GM18502 (cell line): ENCODE measurements at regions not wholly inside any gene's neighbourhood (a gene's known extent, or its start where the extent isn't known, plus 50 kb on each side); places are given as distances from the start of the nearest gene placed in this dataset.
"Not testable (repeated sequence)": the region's sequence is repeated elsewhere in the genome, so short reads cannot be mapped to it uniquely, and the experiment has no call there.

Source experiments
- ATAC-seq: cut with Tn5 transposase; IDR thresholded peaks from one replicate; pipeline ENCODE4 v1.9.1; 2021; ENCODE audit warnings: mild to moderate bottlenecking; ENCODE audit not compliant: unreplicated experiment, poor library complexity

DNA sequence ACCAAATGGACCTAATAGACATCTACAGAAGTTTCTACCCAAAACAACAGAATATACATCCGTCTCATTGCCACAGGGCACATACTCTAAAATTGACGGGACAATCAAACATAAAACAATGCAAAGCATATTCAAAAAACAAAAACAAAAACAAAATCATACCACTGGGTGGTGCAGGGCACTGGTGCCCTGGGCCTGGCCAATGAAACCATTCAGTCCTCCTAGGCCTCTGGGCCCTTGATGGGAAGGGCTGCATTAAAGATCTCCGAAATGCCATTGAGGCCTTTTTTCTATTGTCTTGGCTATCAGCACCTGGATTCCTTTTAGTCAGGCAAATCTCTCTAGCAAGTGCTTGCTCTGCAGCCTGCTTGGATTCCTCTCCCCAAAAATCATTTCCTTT lies 213.9 kb upstream of the ZCCHC13 start:
- ATAC-seq = no peak

DNA sequence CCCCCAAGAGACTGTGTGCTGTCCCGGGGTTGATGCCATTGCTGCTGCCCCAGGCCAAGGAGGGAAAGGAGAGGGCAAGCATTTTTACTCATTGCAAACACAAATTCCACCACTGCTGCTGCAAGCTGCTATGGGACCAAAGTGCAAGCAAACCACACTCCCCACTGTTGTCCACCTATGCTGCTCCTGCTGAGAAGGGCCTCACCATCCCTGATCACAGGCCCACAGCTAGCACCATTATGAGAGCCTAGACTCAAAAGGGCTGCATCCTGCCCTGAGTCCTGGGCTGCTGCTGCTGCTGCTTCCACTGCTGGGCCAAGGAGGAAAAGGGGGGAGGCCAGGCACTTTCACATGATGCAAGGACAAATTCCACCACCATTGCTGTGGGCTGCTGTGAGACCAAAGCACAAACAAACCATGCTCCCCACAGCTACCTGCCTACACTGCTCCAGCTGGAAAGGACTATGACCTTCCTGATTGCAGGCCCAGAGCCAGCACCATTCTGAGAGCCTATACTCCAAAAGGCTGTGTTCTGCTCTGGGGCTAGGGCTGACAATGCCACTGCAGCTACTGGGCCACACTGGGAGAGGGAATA lies 218.2 kb upstream of the ZCCHC13 start:
- no peak for ATAC-seq

DNA sequence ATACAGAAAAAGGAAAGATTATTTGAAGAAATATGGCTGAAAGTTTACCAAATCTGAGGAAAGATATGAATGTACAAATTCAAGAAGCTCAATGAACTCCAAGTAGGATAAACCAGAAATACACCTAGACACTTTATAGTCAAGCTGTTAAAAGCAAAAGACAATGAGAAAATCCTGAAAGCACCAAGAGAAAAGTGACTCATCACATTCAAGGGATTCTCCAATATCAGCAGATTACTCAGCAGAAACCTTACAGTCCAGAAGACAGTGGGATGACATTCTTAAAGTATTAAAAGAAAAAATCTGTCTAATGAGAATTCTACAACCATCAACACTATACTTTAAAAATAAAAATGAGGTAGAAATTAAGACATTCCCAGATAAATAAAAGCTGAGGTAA lies 223.8 kb upstream of the ZCCHC13 start:
- ATAC-seq = no peak

DNA sequence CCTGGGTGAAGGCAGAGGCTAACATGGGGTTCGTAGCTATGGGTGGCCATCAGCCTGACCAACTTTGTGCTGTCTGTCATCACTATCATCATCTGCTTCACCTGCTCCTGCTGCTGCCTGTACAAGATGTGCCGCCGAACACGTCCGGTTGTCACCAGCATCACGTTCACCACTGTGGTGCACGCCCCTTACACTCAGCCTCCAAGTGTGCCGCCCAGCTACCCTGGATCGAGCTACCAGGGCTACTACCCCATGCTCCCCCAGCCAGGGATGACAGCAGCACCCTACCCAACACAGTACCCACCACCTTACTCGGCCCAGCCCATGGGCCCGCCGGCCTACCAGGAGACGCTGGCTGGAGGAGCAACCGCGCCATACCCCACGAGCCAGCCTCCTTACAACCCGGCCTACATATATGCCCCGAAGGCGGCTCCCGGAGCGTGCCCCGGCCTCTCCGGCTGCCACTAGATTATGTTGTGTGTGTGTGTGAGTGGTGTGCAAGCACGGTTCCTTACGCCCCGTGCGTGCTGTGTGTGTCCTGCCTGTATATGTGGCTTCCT lies 213.4 kb upstream of the XIST start:
- ATAC-seq = no peak

DNA sequence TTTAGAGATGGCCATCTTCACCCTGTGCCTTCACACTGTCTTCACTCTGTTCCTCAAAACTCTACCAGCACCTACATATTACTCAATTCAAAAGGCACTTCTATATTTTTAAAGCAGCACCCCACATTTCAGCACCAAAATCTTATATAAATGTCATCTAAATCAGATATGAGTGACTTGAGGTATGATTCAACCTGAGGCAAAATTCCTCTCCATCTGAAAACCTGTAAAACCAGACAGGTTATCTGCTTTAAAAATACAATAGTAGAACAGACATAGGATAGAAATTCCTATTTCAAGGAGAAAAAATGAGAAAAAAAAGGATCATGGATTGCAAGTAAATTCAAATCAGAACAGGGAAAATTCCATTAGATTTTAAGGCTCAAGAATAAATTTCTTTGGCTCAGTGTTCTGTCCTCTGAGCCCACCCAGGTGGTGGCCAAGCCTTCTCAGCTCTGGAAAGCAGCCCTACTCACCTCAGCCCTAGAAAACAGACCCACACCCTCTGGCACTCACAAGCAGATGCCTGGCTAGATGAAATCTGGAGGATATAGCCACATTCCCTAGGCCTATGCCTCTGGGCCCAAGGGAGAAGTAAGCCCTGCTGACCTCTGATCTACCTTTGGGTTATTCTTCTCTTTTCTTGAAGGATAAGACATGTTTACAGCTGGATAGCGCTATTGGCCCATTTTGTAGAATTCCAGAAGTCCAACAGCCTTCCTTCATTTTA lies 211.1 kb upstream of the XIST start:
- ATAC-seq = no peak

DNA sequence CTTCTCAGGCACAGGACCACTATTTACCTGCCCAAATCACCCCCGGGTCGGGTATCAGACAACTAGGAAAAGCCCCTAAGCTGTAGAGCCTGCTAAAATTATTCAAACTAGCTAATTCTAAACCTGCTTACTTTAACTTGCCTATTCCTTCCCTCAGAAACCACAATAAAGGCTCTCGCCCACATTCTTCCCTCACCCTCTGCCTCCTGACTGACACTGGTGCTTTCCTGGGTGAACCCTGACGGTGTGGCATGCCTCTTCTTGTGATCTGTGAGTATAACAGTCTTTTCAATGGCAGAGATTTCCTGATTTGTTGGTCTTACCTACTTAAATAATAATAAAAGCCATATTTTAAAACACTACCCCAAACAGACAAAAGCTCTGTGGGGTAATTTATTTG lies 209.4 kb upstream of the XIST start:
- ATAC-seq = no peak

DNA sequence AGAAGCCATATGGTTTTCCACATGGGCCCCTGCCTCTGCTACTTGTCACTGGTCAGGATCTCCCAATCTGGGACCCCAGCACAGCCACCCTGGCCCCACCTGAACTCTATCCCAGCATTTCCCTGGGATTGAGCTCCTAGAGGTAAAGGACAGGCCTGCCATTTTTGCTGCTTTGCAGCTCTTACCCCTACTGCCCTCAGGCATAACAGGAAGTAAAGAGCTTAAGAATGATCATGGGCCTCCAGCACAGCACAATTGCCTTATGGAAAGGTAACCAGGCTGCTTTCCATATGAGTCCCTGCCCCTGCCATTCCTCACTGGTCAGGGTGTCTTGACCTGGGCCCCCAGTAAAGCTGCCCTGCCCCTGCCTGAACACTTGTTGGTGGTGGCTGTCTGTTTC lies 196.6 kb upstream of the XIST start:
- no peak for ATAC-seq

DNA sequence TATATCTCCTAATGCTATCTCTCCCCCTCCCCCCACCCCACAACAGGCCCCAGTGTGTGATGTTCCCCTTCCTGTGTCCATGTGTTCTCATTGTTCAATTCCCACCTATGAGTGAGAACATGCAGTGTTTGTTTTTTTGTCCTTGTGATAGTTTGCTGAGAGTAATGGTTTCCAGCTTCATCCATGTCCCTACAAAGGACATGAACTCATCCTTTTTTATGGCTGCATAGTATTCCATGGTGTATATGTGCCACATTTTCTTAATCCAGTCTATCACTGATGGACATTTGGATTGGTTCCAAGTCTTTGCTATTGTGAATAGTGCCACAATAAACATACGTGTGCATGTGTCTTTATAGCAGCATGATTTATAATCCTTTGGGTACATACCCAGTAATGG lies 181.6 kb upstream of the XIST start:
- ATAC-seq = not testable (repeated sequence)

DNA sequence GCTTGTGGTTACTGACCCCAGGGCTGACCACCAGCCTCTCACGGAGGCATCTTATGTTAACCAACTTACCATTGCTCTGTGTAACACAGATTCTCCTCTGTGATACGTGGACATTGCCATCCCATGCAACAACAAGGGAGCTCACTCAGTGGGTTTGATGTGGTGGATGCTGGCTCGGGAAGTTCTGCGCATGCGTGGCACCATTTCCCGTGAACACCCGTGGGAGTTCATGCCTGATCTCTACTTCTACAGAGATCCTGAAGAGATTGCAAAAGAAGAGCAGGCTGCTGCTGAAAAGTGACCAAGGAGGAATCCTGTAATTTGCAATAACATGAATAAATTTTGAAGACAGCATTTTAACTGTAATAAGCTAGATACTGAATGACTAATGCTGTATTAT lies 179.0 kb upstream of the XIST start:
- ATAC-seq = not testable (repeated sequence)

DNA sequence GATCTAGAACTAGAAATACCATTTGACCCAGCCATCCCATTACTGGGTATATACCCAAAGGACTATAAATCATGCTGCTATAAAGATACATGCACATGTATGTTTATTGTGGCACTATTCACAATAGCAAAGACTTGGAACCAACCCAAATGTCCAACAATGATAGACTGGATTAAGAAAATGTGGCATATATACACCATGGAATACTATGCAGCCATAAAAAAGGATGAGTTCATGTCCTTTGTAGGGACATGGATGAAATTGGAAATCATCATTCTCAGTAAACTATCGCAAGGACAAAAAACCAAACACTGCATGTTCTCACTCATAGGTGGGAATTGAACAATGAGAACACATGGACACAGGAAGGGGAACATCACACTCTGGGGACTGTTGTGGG lies 178.3 kb upstream of the XIST start:
- not testable (repeated sequence) for ATAC-seq

DNA sequence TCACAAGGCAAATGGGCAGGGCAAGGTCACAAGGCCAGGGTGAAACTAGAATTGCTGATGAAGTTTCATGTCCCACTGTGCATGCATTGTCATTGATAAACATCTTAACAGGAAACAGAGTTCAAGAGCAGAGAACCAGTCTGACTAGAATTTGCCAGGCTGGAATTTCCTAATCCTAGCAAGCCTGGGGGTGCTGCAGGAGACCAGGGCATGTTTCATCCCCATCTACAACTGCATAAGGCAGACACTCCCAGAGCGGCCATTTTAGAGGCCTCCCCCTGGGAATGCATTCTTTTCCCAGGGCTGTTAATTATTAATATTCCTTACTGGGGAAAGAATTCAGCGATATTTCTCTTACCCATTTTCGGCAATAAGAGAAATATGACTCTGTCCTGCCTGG lies 172.6 kb upstream of the XIST start:
- not testable (repeated sequence) for ATAC-seq

DNA sequence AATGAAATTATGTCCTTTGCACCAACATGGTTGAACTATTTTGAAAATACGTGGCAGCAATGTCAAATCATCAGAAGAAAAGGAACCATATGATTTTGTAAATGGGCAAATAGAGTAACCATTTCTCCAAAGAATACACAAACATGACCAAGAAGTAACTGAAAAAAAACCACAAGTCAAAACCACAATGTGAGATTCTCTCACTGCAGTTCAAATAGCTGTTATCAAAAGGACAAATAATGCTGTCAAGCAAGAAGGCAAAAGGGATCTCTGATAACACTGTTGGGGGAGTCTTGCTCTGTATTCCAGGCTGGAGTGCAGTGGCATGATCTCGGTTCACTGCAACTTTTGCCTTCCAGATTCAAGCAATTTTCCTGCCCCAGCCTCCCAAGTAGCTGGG lies 170.7 kb upstream of the XIST start:
- ATAC-seq = no peak

DNA sequence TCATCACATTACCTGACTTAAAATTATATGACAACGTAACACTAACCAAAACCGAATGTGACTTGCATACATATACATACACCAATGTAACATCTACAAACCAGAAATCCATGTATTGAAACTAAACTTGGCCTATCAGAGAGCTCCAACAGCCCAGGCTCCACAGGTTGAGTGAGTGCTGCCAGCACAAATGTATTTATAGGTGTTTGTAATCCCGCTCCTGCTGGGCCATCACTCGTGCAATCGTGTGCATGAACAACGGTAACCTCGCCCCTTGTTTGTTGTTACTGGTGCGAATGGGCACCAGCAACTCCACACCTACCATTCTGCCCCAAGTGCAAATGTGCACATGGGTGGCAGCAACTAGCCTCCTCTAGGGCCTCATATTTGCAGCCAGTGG lies 165.7 kb upstream of the XIST start:
- ATAC-seq = no peak

DNA sequence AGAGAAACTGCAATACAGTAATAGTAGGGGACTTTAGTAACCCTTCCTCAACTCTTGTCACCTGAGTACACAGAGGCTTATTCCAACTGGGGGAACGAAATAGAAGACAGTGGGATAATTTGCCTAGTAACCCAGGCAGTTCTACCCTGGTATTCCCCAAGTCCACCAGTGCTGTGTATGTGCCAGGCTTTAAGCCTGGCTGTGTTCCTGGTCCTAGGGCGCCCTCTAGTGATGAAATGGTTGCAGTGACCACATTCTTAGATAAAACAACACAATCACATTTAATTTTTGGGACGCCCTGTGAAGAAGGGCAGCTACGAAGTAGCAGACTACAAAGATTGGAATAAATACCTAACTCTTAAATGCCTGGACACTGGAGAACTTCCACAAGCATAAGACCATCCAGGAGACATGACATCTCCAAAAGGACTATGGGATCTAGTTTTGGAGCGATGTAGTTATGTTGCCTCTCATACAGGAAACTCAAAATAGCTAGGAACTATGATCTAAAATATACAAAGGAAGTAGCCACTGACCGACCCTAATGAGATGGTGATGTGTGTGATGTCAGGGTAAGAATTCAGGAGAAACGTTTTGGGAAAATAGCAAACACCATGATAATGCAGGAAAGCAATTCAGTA lies 163.0 kb upstream of the XIST start:
- peak; percentile 94 for ATAC-seq

DNA sequence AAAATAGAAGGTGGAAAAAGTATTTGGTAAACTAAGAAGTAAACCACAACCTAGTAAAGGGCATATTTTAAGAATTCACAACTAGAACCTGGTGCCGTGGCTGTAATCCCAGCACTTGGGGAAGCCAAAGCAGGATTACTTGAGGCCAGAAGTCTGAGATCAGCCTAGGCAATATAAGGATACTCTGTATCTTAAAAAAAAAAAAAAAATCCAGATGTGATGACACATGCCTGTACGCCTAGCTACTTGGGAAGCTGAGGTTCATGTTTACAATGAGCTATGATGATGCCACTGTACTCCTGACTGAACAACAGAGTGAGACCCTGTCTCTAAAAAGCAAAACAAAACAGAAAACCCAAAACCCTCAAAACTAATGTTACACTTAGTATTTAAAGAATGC lies 156.5 kb upstream of the XIST start:
- ATAC-seq = no peak

DNA sequence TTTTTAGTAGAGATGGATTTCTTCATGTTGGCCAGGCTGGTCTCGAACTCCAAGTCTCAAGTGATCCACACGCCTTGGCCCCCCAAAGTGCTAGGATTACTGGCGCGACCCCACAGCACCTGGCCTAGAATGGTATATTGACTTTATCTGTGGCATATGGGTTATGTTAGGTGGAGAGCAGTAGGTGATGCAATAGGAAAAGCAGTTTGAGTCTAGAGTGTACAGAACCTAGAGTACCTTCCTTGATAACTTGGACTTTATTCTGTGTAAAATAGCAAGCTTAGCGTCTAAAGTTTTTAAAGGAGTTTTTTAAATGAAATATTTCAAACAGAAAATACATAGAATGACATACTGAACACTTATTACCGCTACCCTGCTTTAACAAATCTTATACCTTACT lies 139.5 kb upstream of the XIST start:
- no peak for ATAC-seq

DNA sequence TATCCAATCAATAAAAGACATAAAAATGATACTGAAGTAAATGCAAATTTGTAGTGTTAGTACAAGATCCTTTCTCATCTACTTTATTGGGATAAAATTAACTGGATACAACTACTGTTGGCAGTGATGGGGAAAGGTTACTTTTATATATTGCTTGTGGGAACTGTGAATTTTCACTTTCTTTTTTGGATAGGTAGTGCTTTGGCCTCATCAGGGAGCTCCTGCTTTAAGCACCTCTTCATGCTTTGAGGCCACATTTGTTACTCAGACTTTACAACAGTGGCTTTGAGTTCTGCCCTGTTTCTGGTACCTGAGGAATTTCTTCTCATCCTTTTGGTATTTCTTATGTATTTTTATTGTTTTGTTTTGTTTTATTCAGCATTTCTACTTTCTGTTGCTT lies 134.7 kb upstream of the XIST start:
- peak; percentile 58 for ATAC-seq

DNA sequence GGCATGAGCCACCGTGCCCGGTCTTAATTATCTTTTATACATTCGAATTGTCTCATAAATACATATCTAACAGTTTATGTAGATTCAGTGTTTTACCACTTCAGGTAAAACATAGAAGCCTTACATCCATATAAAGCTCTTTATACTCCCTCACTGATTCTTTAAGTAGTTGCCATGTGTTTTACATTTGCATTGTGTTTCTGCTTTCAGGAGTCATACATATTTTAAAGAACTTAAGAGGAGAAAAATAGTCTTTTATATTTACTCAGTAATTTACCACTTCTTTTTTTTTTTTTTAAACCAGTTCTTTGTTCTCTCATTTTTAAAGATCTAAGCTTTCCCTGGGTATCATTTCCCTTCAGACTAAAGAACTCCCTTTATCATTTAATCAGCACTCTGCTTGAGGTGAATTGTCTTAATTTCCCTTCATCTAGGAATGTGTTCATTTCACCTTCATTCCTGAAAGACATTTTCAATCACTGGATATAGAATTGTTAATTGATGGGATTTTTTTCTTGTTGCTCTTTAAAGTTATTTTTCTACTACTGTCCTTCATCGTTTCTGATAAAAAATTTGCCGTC lies 127.1 kb upstream of the XIST start:
- ATAC-seq = no peak

DNA sequence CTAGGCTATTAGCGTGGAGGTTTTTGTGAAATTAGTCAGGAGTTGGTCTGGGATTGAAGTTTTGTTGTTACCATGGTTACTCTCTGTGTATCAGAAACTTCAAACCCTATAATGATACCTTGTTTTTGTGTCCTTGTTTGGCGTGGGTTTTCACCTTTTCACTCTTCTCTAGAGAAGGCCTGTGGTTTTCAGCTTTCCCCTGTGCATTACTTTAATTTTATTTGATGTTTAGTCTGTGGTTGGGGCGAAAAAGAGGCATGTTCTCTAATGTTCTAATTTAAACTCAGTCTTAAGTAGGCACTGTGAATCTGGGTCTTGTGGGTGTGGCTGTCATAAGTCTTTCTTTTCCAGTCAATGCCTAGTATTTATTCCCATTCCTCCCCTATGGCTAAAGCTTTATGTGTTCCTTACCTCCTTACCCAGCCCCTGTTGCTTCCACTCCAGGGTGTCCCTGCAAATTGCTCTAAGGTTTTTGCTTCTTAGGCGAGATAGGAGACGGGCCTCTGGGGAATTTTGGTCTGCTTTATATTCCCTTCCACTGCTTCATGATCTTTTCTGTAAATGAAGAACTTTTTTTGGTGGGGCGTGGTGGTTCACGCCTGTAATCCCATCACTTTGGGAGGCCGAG lies 125.1 kb upstream of the XIST start:
- peak; percentile 86 for ATAC-seq

DNA sequence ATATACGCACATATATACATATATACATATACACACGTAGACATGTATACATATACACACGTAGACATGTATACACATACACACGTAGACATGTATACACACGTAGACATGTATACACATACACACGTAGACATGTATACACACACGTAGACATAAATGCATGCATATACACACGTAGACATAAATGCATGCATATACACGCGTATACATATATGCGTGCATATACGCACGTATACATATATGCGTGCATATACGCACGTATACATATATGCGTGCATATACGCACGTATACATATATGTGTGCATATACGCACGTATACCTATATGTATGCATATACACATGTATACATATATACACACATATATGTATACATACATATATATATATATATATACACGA lies 114.9 kb upstream of the XIST start:
- not testable (repeated sequence) for ATAC-seq

DNA sequence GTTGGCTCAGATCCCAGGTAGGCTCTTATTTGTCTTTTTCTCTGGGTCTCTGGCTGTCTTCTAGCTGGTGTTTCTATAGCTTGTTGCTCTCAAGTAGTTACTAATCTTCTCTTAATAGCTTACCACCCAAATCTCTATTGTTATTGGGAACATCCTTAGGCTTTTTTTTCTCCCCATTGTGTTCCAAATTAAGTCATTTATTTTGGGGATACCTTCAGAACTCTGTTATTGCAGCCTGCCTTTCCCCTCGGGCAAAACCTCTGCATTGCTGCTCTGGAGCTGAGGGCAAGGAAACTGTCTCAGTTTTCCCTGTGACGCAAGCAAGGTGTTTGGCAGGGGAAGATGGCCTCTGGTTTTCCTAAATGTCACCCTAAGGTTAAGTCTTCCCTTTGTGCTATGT lies 113.3 kb upstream of the XIST start:
- ATAC-seq = no peak
